ENCODE measurements at regions not wholly inside any gene's neighbourhood (a gene's known extent, or its start where the extent isn't known, plus 50 kb on each side); places are given as distances from the start of the nearest gene placed in this dataset.

DNA sequence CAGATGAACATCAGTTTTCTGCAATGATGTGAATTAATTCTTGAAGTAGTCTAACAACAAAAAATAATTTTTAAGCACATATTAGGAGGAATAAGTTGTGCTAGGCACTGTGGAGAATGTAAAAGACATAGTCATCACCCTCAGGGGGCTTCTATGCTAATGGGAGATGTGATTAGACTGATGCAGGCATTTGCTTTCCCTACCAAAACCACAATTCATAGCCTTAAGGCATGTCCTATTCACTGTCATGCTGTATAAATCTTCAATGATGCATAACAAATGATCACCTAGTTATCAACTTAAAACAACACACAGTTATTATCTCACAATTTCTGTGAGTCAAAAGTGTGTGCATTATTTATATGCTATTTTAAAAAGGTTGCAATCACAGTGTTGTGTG is 422.6 kb downstream of the MAN2A1 start:
- TF ChIP-seq CTCF (conservative IDR thresholded peaks at IDR 0.05; ENCODE audit: low read length), result no peak
- DNase-seq (ENCODE audit: low read depth), result no peak

DNA sequence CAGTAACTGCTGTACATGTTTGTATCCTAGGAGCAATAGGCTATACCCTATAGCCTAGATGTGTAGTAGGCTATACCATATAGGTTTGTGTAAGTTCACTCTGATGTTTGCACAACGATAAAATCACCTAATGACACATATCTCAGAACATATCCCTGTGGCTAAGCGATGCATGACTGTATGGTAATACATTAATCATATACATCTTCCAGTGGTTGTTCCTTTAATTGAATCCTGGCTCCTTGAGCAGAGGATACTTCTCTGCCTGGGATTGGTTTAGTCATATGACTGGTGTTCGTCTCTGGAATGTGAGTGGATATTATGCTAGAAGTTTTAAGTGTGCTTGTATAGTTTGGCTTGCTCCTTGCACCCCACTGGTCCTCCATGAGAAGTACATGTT is 425.8 kb downstream of the MAN2A1 start:
- no peak overlapping the region for H3K4me3 ChIP-seq (ENCODE audit: low read length)
- TF ChIP-seq CTCF (conservative IDR thresholded peaks at IDR 0.05; ENCODE audit: low read length), result no peak
- DNase-seq (ENCODE audit: low read depth), result no peak

More for the DNA sequence above, 422.6 kb downstream of the MAN2A1 start:
- H3K4me3 ChIP-seq (ENCODE audit: low read length), result no peak overlapping the region

DNA sequence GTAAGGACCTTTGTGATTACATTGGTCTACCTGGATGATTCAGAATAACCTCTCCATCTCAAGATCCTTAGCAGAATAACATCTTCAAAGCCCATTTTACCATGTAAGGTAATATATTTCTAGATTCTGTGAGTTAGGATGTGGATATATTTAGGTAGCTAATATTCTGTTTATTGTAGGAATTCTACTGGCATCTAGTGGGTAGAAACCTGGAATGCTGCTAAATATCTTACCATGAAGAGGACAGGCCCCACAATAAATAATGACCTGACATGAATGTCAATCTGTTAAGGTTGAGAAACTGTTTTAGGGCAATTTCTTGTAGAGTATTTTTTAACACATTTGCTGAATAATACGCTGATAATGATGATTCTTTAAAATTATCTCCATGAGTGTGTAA is 426.8 kb downstream of the MAN2A1 start:
- DNase-seq (ENCODE audit: low read depth), result no peak
- TF ChIP-seq CTCF (conservative IDR thresholded peaks at IDR 0.05; ENCODE audit: low read length), result no peak
- no peak overlapping the region for H3K4me3 ChIP-seq (ENCODE audit: low read length)

- no peak for TF ChIP-seq CTCF (conservative IDR thresholded peaks at IDR 0.05; ENCODE audit: low read length)
Observed at GRCh38 chr5:110134963-110135935, 445.5 kb downstream of the MAN2A1 start.

GRCh38 chr5:110150199-110150598 is 460.5 kb downstream of the MAN2A1 start:
- TF ChIP-seq CTCF (conservative IDR thresholded peaks at IDR 0.05; ENCODE audit: low read length), result no peak
- no peak overlapping the region for H3K4me3 ChIP-seq (ENCODE audit: low read length)
- DNase-seq (ENCODE audit: low read depth), result no peak

More at GRCh38 chr5:110134963-110135935, 445.5 kb downstream of the MAN2A1 start:
- no peak for DNase-seq (ENCODE audit: low read depth)
- no peak overlapping the region for H3K4me3 ChIP-seq (ENCODE audit: low read length)

DNA sequence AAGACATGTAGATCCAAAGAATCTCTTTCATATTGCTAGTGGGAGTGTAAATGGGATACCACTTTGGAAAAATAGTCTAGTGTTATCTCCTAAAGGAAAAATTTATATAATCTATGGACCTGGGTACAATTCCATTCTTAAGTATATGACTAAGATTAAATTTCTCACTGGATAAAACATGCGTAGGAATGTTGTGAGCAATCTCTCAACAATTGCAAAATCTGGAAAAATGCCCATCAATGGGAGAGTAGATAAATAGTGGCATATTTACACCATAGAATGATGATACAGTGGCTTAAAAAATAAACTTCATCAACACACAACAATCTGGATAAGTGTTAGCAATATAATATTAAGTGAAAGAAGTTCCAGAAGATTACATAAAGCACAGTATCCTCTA is 469.5 kb downstream of the MAN2A1 start:
- H3K4me3 ChIP-seq (ENCODE audit: low read length), result no peak overlapping the region
- no peak for TF ChIP-seq CTCF (conservative IDR thresholded peaks at IDR 0.05; ENCODE audit: low read length)
- DNase-seq (ENCODE audit: low read depth), result peak; percentile 46

GRCh38 chr5:110161162-110161561 is 471.4 kb downstream of the MAN2A1 start:
- H3K4me3 ChIP-seq (ENCODE audit: low read length), result no peak overlapping the region
- no peak for DNase-seq (ENCODE audit: low read depth)
- TF ChIP-seq CTCF (conservative IDR thresholded peaks at IDR 0.05; ENCODE audit: low read length), result no peak
